Activated CD8-positive, alpha-beta memory T cell treated with anti-CD3 and anti-CD28 coated beads for 4 hours (primary cell): ENCODE measurements at regions not wholly inside any gene's neighbourhood (a gene's known extent, or its start where the extent isn't known, plus 50 kb on each side); places are given as distances from the start of the nearest gene placed in this dataset.
"Not testable (repeated sequence)": the region's sequence is repeated elsewhere in the genome, so short reads cannot be mapped to it uniquely, and the experiment has no call there.

ENCODE experiments used
- DNase-seq, 2 donors: peaks; one replicate each; pipeline ENCODE4 v3.0.0-alpha.2; 2020; ENCODE audit warnings: low read depth in 2 of 2

- DNase-seq = no peak
Measured at GRCh38 chr9:90058182-90058763, 453.5 kb downstream of the GADD45G start.

- DNase-seq = no peak
Measured at GRCh38 chr9:90059436-90059835, 454.6 kb downstream of the GADD45G start.

GRCh38 chr9:90060256-90060655 lies 455.4 kb downstream of the GADD45G start:
- no peak for DNase-seq

GRCh38 chr9:90061187-90061586 lies 456.4 kb downstream of the GADD45G start:
- no peak for DNase-seq

- DNase-seq = no peak
Measured at GRCh38 chr9:90062982-90063381, 458.2 kb downstream of the GADD45G start.

GRCh38 chr9:90064248-90064647 lies 459.4 kb downstream of the GADD45G start:
- no peak for DNase-seq

- DNase-seq = no peak
Measured at GRCh38 chr9:90064971-90065370, 460.2 kb downstream of the GADD45G start.

- DNase-seq = no peak
Measured at GRCh38 chr9:90065851-90066250, 461.0 kb downstream of the GADD45G start.

GRCh38 chr9:90069085-90069484 lies 464.3 kb downstream of the GADD45G start:
- DNase-seq = no peak

GRCh38 chr9:90070056-90070455 lies 465.2 kb downstream of the GADD45G start:
- DNase-seq = no peak

GRCh38 chr9:90070469-90070868 lies 465.7 kb downstream of the GADD45G start:
- DNase-seq = no peak

GRCh38 chr9:90070931-90071660 lies 466.3 kb downstream of the GADD45G start:
- no peak for DNase-seq

- no peak for DNase-seq
Measured at GRCh38 chr9:90073186-90073945, 468.6 kb downstream of the GADD45G start.

GRCh38 chr9:90074316-90074962 lies 469.6 kb downstream of the GADD45G start:
- DNase-seq = no peak

- not testable (repeated sequence) for DNase-seq
Measured at GRCh38 chr9:90077598-90077997, 472.8 kb downstream of the GADD45G start.

GRCh38 chr9:90078988-90079421 lies 474.2 kb downstream of the GADD45G start:
- no peak for DNase-seq

- no peak for DNase-seq
Measured at GRCh38 chr9:90085633-90086032, 480.8 kb downstream of the GADD45G start.

- DNase-seq = no peak
Measured at GRCh38 chr9:90086101-90086511, 481.3 kb downstream of the GADD45G start.

- DNase-seq = no peak
Measured at GRCh38 chr9:90088434-90088833, 483.6 kb downstream of the GADD45G start.

- DNase-seq = no peak
Measured at GRCh38 chr9:90088856-90089255, 484.0 kb downstream of the GADD45G start.

- no peak for DNase-seq
Measured at GRCh38 chr9:90090997-90091396, 486.2 kb downstream of the GADD45G start.

GRCh38 chr9:90092508-90092907 lies 487.7 kb downstream of the GADD45G start:
- no peak for DNase-seq
